HEK293 (cell line): ENCODE measurements at regions not wholly inside any gene's neighbourhood (a gene's known extent, or its start where the extent isn't known, plus 50 kb on each side); places are given as distances from the start of the nearest gene placed in this dataset.

ENCODE experiments used
- CTCF ChIP-seq: fragments of 450-650 bp; formaldehyde crosslinking; IDR thresholded peaks from 2 replicates; pipeline ENCODE4 v1.5.1; 2016; ENCODE audit warnings: missing biosample characterization, missing genetic modification characterization
- KLF10 ChIP-seq: fragments of 450-650 bp; IDR thresholded peaks from 2 replicates; pipeline ENCODE4 v1.5.1; 2018; ENCODE audit warnings: missing biosample characterization, mild to moderate bottlenecking, missing genetic modification characterization
- ZFHX2 ChIP-seq: fragments of 450-650 bp; formaldehyde crosslinking; conservative IDR thresholded peaks from 2 replicates; pipeline ENCODE4 v1.5.1; 2016; ENCODE audit warnings: missing biosample characterization, missing genetic modification characterization
- ZFP41 ChIP-seq: fragments of 450-650 bp; formaldehyde crosslinking; IDR thresholded peaks from 2 replicates; pipeline ENCODE4 v1.5.1; 2016; ENCODE audit warnings: missing biosample characterization, missing genetic modification characterization, borderline replicate concordance

DNA sequence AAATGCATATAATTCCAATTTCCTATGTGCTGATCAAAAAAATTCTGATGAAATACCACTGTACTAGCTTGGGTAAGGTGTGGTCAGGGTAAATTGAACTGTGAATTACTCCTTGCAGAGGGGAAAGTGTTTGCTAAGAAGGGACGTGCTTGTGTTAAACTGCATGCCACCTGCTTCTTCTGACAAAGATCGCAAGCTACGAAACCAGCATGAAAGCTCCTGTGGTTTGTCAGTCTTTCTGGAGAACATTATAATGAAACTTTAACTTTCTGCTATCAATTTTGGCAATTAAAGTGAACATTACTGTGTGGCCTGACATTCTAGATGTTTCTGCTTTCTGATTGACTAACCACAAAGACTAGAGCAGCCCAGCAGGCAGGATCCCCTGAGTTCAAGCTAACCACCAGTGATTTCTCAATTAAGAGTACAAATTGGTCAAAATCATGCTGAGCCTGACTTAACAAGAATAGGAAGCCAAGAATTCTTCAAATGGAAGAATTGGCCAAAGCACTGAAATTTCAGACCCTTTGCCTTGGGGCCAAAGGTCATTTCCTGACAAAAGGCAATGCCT lies 239.0 kb downstream of the SLITRK2 start:
- no peak for TF ChIP-seq CTCF (tag by site-specific recombination)
- TF ChIP-seq ZFHX2 = no peak
- no peak for TF ChIP-seq KLF10 (tag by site-specific recombination)
- no peak for TF ChIP-seq ZFP41
